ENCODE measurements at regions not wholly inside any gene's neighbourhood (a gene's known extent, or its start where the extent isn't known, plus 50 kb on each side); places are given as distances from the start of the nearest gene placed in this dataset.
"Not testable (repeated sequence)": the region's sequence is repeated elsewhere in the genome, so short reads cannot be mapped to it uniquely, and the experiment has no call there.

DNA sequence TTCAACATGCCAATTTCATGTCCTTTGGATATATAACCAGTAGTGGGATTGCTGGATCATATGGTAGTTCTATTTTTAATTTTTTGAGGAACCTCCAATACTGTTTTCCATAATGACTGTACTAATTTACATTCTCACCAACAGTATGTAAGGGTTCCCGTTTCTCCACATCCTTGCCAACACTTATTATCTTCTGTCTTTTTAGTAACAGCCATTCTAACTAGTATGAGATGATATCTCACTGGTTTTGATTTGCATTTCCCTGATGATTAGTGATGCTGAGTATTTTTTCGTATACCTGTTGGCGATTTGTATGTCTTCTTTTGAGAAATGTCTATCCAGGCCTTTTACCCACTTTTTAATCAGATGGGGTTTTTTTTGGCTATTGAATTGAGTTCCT is 133.5 kb upstream of the MED14 start:
- H3K79me2 ChIP-seq (ENCODE audit: control insufficient read depth, insufficient read depth, low read length, poor library complexity), result no peaks in the 10 kb centered on the region
- no peak for DNase-seq
- H3K27me3 ChIP-seq (ENCODE audit: insufficient read depth, low read length), result no peaks in the 10 kb centered on the region
- H4K91ac ChIP-seq (ENCODE audit: low read depth, low read length), result no peak overlapping the region
- H3K4ac ChIP-seq (ENCODE audit: low read depth, low read length), result no peak overlapping the region
- no peak overlapping the region for H2AK5ac ChIP-seq (ENCODE audit: low read length)
- H3K79me1 ChIP-seq (ENCODE audit: low read length), result peaks cover 3% of the 10 kb centered on the region
- no peak overlapping the region for H4K12ac ChIP-seq (ENCODE audit: low read depth, low read length)
- H3K23ac ChIP-seq (ENCODE audit: low read length), result no peak overlapping the region
- no peak overlapping the region for H4K8ac ChIP-seq (ENCODE audit: low read depth, low read length)
- H2AFZ ChIP-seq (ENCODE audit: insufficient read depth, low read length, poor library complexity), result no peak overlapping the region
- no peak overlapping the region for H3K4me3 ChIP-seq (ENCODE audit: low read depth, low read length)
- peaks cover 2% of the 10 kb centered on the region for H3K9me3 ChIP-seq (ENCODE audit: insufficient read depth, low read depth, low read length)
- H2BK120ac ChIP-seq (ENCODE audit: insufficient read depth, low read length, poor library complexity), result no peak overlapping the region
- H3K27ac ChIP-seq (ENCODE audit: low read depth, low read length), result no peak overlapping the region
- H3K18ac ChIP-seq (ENCODE audit: low read length), result no peak overlapping the region
- no peak overlapping the region for H2BK5ac ChIP-seq (ENCODE audit: low read depth, low read length, poor library complexity)
- H3K9ac ChIP-seq (ENCODE audit: low read length), result no peak overlapping the region
- no CpG with 5 or more reads among the region's 3 CpGs for WGBS (ENCODE audit: extremely low coverage, insufficient coverage, insufficient read length)
- no peak overlapping the region for H3K14ac ChIP-seq (ENCODE audit: low read length)
- H3K4me1 ChIP-seq (ENCODE audit: control insufficient read depth in 1 of 2, insufficient read depth in 2 of 2, low read length in 2 of 2), result peaks cover 3% of the 10 kb centered on the region in 2 experiments
- H3K36me3 ChIP-seq (ENCODE audit: control insufficient read depth in 1 of 2, insufficient read depth in 2 of 2, low read length in 2 of 2), result no peaks in the 10 kb centered on the region
- H3K4me2 ChIP-seq (ENCODE audit: low read length), result no peak overlapping the region
- H2BK12ac ChIP-seq (ENCODE audit: low read length), result no peak overlapping the region

GRCh38 chrX:40870982-40871381 is 135.6 kb upstream of the MED14 start:
- no CpG with 5 or more reads among the region's 1 CpG for WGBS (ENCODE audit: extremely low coverage, insufficient coverage, insufficient read length)
- H3K14ac ChIP-seq (ENCODE audit: low read length), result not testable (repeated sequence)

DNA sequence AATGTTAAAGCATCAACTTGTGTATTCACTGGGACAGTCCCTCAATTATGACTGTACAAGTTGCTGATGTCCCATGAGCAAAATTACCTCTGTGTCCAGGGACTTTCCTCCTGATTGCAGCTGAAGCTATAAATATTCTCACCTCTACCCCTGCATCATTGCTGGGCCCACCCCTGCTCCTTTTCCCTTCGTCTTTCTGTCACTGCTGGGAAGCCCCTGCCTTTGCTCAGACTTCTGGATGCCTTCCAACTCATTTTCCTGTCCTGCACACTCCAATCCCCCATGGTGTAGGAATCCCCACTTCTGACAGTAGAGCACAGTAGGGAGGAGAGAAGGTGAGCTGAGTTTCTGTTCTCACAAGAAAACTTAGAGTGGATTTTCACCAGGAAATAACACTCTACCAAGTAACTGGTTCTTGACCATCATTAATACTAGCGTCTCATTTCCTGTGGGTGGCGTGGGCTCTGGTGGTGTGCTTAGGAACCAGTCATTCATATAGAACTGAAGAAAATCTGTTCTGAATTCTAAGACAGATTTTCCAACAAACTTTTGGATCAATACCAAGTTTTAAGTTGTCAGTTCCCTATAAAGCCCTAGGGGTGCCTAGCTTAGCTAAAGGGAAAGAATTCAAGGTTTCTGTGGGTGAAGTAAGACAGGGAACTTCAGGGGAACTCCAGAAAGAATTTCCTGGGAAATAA is 136.2 kb upstream of the MED14 start:
- Histone ChIP-seq H3K27me3 (ENCODE audit: insufficient read depth, low read length) (no peaks in the 10 kb centered on the region), H3K27ac (ENCODE audit: low read depth, low read length) (no peak overlapping the region), H2AFZ (ENCODE audit: insufficient read depth, low read length, poor library complexity) (no peak overlapping the region), H2BK5ac (ENCODE audit: low read depth, low read length, poor library complexity) (no peak overlapping the region), H3K18ac (ENCODE audit: low read length) (no peak overlapping the region), H3K4ac (ENCODE audit: low read depth, low read length) (no peak overlapping the region), H3K9ac (ENCODE audit: low read length) (no peak overlapping the region), H3K79me2 (ENCODE audit: control insufficient read depth, insufficient read depth, low read length, poor library complexity) (no peaks in the 10 kb centered on the region), H3K4me2 (ENCODE audit: low read length) (no peak overlapping the region), H4K91ac (ENCODE audit: low read depth, low read length) (no peak overlapping the region), H3K36me3 (ENCODE audit: control insufficient read depth in 1 of 2, insufficient read depth in 2 of 2, low read length in 2 of 2) (no peaks in the 10 kb centered on the region), H3K79me1 (ENCODE audit: low read length) (peaks cover 3% of the 10 kb centered on the region), H3K23ac (ENCODE audit: low read length) (no peak overlapping the region), H2BK120ac (ENCODE audit: insufficient read depth, low read length, poor library complexity) (no peak overlapping the region), H3K4me3 (ENCODE audit: low read depth, low read length) (no peak overlapping the region), H2AK5ac (ENCODE audit: low read length) (no peak overlapping the region), H3K14ac (ENCODE audit: low read length) (no peak overlapping the region), H3K4me1 (ENCODE audit: control insufficient read depth in 1 of 2, insufficient read depth in 2 of 2, low read length in 2 of 2) (peaks cover 3% of the 10 kb centered on the region in 2 experiments), H2BK12ac (ENCODE audit: low read length) (no peak overlapping the region), H4K8ac (ENCODE audit: low read depth, low read length) (no peak overlapping the region), H3K9me3 (ENCODE audit: insufficient read depth, low read depth, low read length) (no peaks in the 10 kb centered on the region), H4K12ac (ENCODE audit: low read depth, low read length) (no peak overlapping the region)
- no CpG with 5 or more reads among the region's 3 CpGs for WGBS (ENCODE audit: extremely low coverage, insufficient coverage, insufficient read length)
- no peak for DNase-seq

More at GRCh38 chrX:40870982-40871381, 135.6 kb upstream of the MED14 start:
- H3K23ac ChIP-seq (ENCODE audit: low read length); H4K12ac ChIP-seq (ENCODE audit: low read depth, low read length); H2BK5ac ChIP-seq (ENCODE audit: low read depth, low read length, poor library complexity); H3K79me1 ChIP-seq (ENCODE audit: low read length); H3K4me2 ChIP-seq (ENCODE audit: low read length); H3K27me3 ChIP-seq (ENCODE audit: insufficient read depth, low read length); H2AK5ac ChIP-seq (ENCODE audit: low read length); H3K9ac ChIP-seq (ENCODE audit: low read length); H3K4me3 ChIP-seq (ENCODE audit: low read depth, low read length); H2BK12ac ChIP-seq (ENCODE audit: low read length); H2AFZ ChIP-seq (ENCODE audit: insufficient read depth, low read length, poor library complexity); H4K8ac ChIP-seq (ENCODE audit: low read depth, low read length); H3K4ac ChIP-seq (ENCODE audit: low read depth, low read length); H3K9me3 ChIP-seq (ENCODE audit: insufficient read depth, low read depth, low read length); DNase-seq; H3K4me1 ChIP-seq (ENCODE audit: control insufficient read depth in 1 of 2, insufficient read depth in 2 of 2, low read length in 2 of 2); H4K91ac ChIP-seq (ENCODE audit: low read depth, low read length); H3K79me2 ChIP-seq (ENCODE audit: control insufficient read depth, insufficient read depth, low read length, poor library complexity); H3K18ac ChIP-seq (ENCODE audit: low read length); H3K36me3 ChIP-seq (ENCODE audit: control insufficient read depth in 1 of 2, insufficient read depth in 2 of 2, low read length in 2 of 2); H2BK120ac ChIP-seq (ENCODE audit: insufficient read depth, low read length, poor library complexity); H3K27ac ChIP-seq (ENCODE audit: low read depth, low read length): not testable (repeated sequence)

DNA sequence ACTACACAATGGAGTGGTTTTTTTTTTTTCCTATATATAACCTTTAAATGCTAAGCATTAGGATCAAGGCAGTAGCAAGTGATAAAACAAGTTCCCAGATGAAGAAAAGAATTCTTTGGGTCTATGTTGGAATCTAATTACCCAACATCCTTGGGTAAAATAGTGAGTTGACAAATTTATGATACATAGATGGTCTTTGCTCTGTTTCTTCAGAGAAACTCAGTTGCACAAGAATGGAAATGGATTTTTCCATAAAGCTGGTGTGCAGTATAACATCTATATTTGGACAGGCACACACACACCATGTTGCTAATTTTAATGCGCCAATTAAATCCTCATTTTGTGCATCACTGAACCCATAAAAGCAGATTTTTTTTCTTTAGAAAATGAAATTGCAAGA is 137.0 kb upstream of the MED14 start:
- H2BK12ac ChIP-seq (ENCODE audit: low read length), result no peak overlapping the region
- H2BK5ac ChIP-seq (ENCODE audit: low read depth, low read length, poor library complexity), result no peak overlapping the region
- H3K36me3 ChIP-seq (ENCODE audit: control insufficient read depth in 1 of 2, insufficient read depth in 2 of 2, low read length in 2 of 2), result no peaks in the 10 kb centered on the region
- DNase-seq, result no peak
- no peak overlapping the region for H2AFZ ChIP-seq (ENCODE audit: insufficient read depth, low read length, poor library complexity)
- no peak overlapping the region for H2BK120ac ChIP-seq (ENCODE audit: insufficient read depth, low read length, poor library complexity)
- WGBS (ENCODE audit: extremely low coverage, insufficient coverage, insufficient read length), result no CpG with 5 or more reads among the region's 1 CpG
- no peaks in the 10 kb centered on the region for H3K79me2 ChIP-seq (ENCODE audit: control insufficient read depth, insufficient read depth, low read length, poor library complexity)
- no peak overlapping the region for H3K18ac ChIP-seq (ENCODE audit: low read length)
- no peak overlapping the region for H3K23ac ChIP-seq (ENCODE audit: low read length)
- H3K14ac ChIP-seq (ENCODE audit: low read length), result no peak overlapping the region
- H3K4me2 ChIP-seq (ENCODE audit: low read length), result no peak overlapping the region
- H3K4me3 ChIP-seq (ENCODE audit: low read depth, low read length), result no peak overlapping the region
- no peak overlapping the region for H4K8ac ChIP-seq (ENCODE audit: low read depth, low read length)
- no peak overlapping the region for H3K9ac ChIP-seq (ENCODE audit: low read length)
- no peak overlapping the region for H4K12ac ChIP-seq (ENCODE audit: low read depth, low read length)
- H3K27me3 ChIP-seq (ENCODE audit: insufficient read depth, low read length), result no peaks in the 10 kb centered on the region
- H3K27ac ChIP-seq (ENCODE audit: low read depth, low read length), result no peak overlapping the region
- H3K9me3 ChIP-seq (ENCODE audit: insufficient read depth, low read depth, low read length), result no peaks in the 10 kb centered on the region
- no peak overlapping the region for H3K4ac ChIP-seq (ENCODE audit: low read depth, low read length)
- no peak overlapping the region for H2AK5ac ChIP-seq (ENCODE audit: low read length)
- H4K91ac ChIP-seq (ENCODE audit: low read depth, low read length), result no peak overlapping the region
- no peaks in the 10 kb centered on the region for H3K79me1 ChIP-seq (ENCODE audit: low read length)
- H3K4me1 ChIP-seq (ENCODE audit: control insufficient read depth in 1 of 2, insufficient read depth in 2 of 2, low read length in 2 of 2), result peaks cover 0 to 3% of the 10 kb centered on the region in 2 experiments

All from trophoblast cell (in vitro differentiated cells and primary cell).